SKM-1 treated with dmso at 0.1 percent for 144 hours (cell line): ENCODE measurements at regions not wholly inside any gene's neighbourhood (a gene's known extent, or its start where the extent isn't known, plus 50 kb on each side); places are given as distances from the start of the nearest gene placed in this dataset.

Experiments used
- DNase-seq: peaks from one replicate; lab custom pipeline; 2025; ENCODE audit not compliant: unreplicated experiment; lab: John Stamatoyannopoulos, UW

- no peak for DNase-seq
Measured at GRCh38 chr13:53807251-53807834, 778.7 kb downstream of the OLFM4 start.

- DNase-seq, result no peak
Measured at GRCh38 chr13:53821632-53822031, 793.0 kb downstream of the OLFM4 start.

- DNase-seq, result no peak
Measured at GRCh38 chr13:53822136-53822535, 793.5 kb downstream of the OLFM4 start.

GRCh38 chr13:53839461-53839860 is 810.8 kb downstream of the OLFM4 start:
- DNase-seq, result no peak

GRCh38 chr13:53844473-53845146 is 816.0 kb downstream of the OLFM4 start:
- no peak for DNase-seq

- DNase-seq, result no peak
Measured at GRCh38 chr13:53847502-53847901, 818.9 kb downstream of the OLFM4 start.

- no peak for DNase-seq
Measured at GRCh38 chr13:53848366-53848961, 819.9 kb downstream of the OLFM4 start.

GRCh38 chr13:53854321-53854720 is 825.7 kb downstream of the OLFM4 start:
- DNase-seq, result no peak

GRCh38 chr13:53856573-53857195 is 828.1 kb downstream of the OLFM4 start:
- DNase-seq, result no peak

- no peak for DNase-seq
Measured at GRCh38 chr13:53863520-53863919, 834.9 kb downstream of the OLFM4 start.

GRCh38 chr13:53873558-53873957 is 844.9 kb downstream of the OLFM4 start:
- DNase-seq, result no peak

GRCh38 chr13:53878861-53879260 is 850.2 kb downstream of the OLFM4 start:
- DNase-seq, result no peak

GRCh38 chr13:53885997-53886396 is 857.4 kb downstream of the OLFM4 start:
- DNase-seq, result no peak

GRCh38 chr13:53890696-53891095 is 862.1 kb downstream of the OLFM4 start:
- DNase-seq, result no peak

- DNase-seq, result no peak
Measured at GRCh38 chr13:53901593-53901992, 873.0 kb downstream of the OLFM4 start.

- DNase-seq, result no peak
Measured at GRCh38 chr13:53907891-53908290, 879.3 kb downstream of the OLFM4 start.

- no peak for DNase-seq
Measured at GRCh38 chr13:53920916-53921315, 892.3 kb downstream of the OLFM4 start.

- no peak for DNase-seq
Measured at GRCh38 chr13:53921473-53921872, 892.9 kb downstream of the OLFM4 start.

GRCh38 chr13:53941588-53942190 is 913.1 kb downstream of the OLFM4 start:
- no peak for DNase-seq

GRCh38 chr13:53946500-53946899 is 917.9 kb downstream of the OLFM4 start:
- no peak for DNase-seq

GRCh38 chr13:53953183-53953582 is 924.6 kb downstream of the OLFM4 start:
- DNase-seq, result no peak
